ENCODE measurements at regions not wholly inside any gene's neighbourhood (a gene's known extent, or its start where the extent isn't known, plus 50 kb on each side); places are given as distances from the start of the nearest gene placed in this dataset.

DNA sequence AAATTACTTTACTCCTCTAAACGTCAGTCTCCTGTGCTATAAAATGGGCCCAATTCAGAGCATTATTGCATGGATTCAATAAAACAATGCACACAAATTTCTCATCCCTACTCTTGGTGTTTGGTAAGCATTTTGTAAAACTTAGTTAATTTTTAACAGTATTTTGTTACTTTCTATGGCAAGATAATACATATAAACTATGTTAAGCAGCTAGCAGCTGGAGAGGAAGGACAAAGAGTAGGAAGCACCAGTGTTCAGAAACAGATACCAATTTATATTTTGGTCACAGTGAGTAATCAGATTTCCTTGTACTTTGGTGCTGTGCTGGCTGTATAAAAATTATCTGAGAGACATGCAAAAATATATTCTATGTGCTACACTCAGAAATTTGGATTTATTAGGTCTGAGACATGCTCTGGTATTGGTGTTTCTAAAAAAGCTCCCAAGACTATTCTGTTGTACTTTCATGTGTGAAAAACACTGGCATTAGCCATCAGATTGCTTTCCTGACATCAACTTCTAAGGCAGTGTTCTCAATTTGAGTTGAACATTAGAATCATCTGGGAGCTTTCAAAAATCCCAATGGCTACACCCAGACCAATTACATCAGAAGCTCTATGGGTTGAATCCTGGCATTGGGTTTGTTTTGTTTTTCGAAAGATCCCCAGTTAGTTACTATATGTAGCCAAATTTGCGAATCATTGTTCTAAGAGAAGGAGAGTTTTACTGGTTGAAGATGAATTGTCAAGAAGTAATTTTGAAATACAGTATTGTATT lies 100.3 kb upstream of the C1orf87 start:
- no peak overlapping the region for H3K27ac ChIP-seq
- WGBS, 4 donors = 87 to 91% (median 88%) methylated on average over 3 of the region's 3 CpGs
- no peaks in the 10 kb centered on the region for H3K4me1 ChIP-seq
- TF ChIP-seq POLR2A (IDR thresholded peaks at IDR 0.05) = no peak
- TF ChIP-seq, protein P1, sequence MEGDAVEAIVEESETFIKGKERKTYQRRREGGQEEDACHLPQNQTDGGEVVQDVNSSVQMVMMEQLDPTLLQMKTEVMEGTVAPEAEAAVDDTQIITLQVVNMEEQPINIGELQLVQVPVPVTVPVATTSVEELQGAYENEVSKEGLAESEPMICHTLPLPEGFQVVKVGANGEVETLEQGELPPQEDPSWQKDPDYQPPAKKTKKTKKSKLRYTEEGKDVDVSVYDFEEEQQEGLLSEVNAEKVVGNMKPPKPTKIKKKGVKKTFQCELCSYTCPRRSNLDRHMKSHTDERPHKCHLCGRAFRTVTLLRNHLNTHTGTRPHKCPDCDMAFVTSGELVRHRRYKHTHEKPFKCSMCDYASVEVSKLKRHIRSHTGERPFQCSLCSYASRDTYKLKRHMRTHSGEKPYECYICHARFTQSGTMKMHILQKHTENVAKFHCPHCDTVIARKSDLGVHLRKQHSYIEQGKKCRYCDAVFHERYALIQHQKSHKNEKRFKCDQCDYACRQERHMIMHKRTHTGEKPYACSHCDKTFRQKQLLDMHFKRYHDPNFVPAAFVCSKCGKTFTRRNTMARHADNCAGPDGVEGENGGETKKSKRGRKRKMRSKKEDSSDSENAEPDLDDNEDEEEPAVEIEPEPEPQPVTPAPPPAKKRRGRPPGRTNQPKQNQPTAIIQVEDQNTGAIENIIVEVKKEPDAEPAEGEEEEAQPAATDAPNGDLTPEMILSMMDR (IDR thresholded peaks at IDR 0.05) = no peak
- DNase-seq (no peak), ATAC-seq (no peak)
- intact Hi-C loops (cut with DNase I) = no loop called here
- peaks cover 0 to 2% (median 0%) of the 10 kb centered on the region in 12 donors for H3K9me3 ChIP-seq
- no peak overlapping the region for H3K4me3 ChIP-seq
- H3K36me3 ChIP-seq = no peaks in the 10 kb centered on the region
- H3K27me3 ChIP-seq = no peaks in the 10 kb centered on the region

DNA sequence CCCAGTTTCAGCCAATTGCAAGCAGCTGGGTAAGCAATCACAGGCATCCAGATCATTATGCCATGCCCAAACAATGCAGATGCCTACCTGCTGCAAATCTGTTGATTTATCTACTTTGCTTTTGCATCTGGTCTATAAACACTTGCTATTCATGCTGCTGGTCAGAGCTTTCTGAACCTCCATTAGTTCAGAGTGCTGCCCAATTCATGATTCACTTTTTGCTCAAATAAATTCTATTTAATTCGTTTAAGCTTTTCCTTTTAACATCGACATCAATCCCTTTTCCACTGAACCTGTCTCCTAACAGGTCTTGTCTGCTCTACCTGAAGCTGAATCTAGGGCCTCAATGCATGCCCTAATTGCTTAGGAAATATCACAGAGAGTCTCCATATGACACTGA lies 99.4 kb upstream of the C1orf87 start:
- 92 to 99% (median 96%) methylated on average over 2 of the region's 2 CpGs for WGBS, 4 donors
- DNase-seq (no peak), ATAC-seq (no peak)
- Histone ChIP-seq H3K27ac (no peak overlapping the region), H3K4me3 (no peak overlapping the region), H3K9me3 (peaks cover 0 to 2% (median 0%) of the 10 kb centered on the region in 12 donors), H3K27me3 (no peaks in the 10 kb centered on the region), H3K36me3 (no peaks in the 10 kb centered on the region), H3K4me1 (no peaks in the 10 kb centered on the region)
- TF ChIP-seq POLR2A (IDR thresholded peaks at IDR 0.05) = no peak
- TF ChIP-seq, protein P1 (IDR thresholded peaks at IDR 0.05) = no peak
- intact Hi-C loops (cut with DNase I) = no loop called here

GRCh38 chr1:60171801-60172200 lies 98.2 kb upstream of the C1orf87 start:
- no peak for TF ChIP-seq POLR2A (IDR thresholded peaks at IDR 0.05)
- TF ChIP-seq, protein P1 (IDR thresholded peaks at IDR 0.05) = no peak
- ATAC-seq (no peak), DNase-seq (no peak)
- no peaks in the 10 kb centered on the region for H3K36me3 ChIP-seq
- intact Hi-C loops (cut with DNase I) = no loop called here
- H3K27me3 ChIP-seq = no peaks in the 10 kb centered on the region
- WGBS, 4 donors = 58 to 71% (median 68%) methylated on average over 4 of the region's 4 CpGs
- H3K27ac ChIP-seq = no peak overlapping the region
- no peak overlapping the region for H3K4me3 ChIP-seq
- peaks cover 0 to 2% (median 0%) of the 10 kb centered on the region in 12 donors for H3K9me3 ChIP-seq
- no peaks in the 10 kb centered on the region for H3K4me1 ChIP-seq

DNA sequence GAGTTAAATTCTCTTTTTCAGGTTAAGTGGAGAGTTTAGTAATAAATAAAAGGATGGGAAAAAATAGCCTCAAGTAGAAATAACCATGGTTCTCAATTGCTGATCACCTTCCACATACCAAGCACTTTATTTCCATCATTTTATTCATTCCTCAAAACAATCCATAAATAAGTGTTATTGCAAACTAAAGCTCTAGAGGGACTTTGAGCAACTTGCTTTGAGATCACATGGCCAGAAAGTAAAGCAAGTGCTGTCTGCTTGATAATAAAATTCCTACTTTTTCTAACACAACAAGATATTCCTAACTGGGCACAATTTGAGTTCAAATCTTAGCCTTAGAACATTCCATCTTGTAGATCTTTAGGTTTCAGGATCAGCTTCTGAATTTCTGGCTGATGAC lies 97.1 kb upstream of the C1orf87 start:
- no peak for ATAC-seq
- H3K4me1 ChIP-seq = no peaks in the 10 kb centered on the region
- H3K27me3 ChIP-seq = no peaks in the 10 kb centered on the region

GRCh38 chr1:60169206-60169605 lies 95.6 kb upstream of the C1orf87 start:
- Histone ChIP-seq H3K9me3 (peaks cover 0 to 2% (median 0%) of the 10 kb centered on the region in 12 donors), H3K4me1 (no peaks in the 10 kb centered on the region), H3K27me3 (peaks cover 0 to 2% (median 0%) of the 10 kb centered on the region in 9 donors), H3K4me3 (no peak overlapping the region), H3K36me3 (no peaks in the 10 kb centered on the region), H3K27ac (no peak overlapping the region)
- WGBS, 4 donors = 76 to 93% (median 81%) methylated on average over 2 of the region's 2 CpGs
- no peak for ATAC-seq
- intact Hi-C loops (cut with DNase I) = no loop called here
- TF ChIP-seq POLR2A (IDR thresholded peaks at IDR 0.05) = no peak
- TF ChIP-seq, protein P1 (IDR thresholded peaks at IDR 0.05) = no peak
- no peak for DNase-seq

More for the DNA sequence above, 97.1 kb upstream of the C1orf87 start:
- Histone ChIP-seq H3K36me3 (no peaks in the 10 kb centered on the region), H3K27ac (no peak overlapping the region), H3K9me3 (peaks cover 0 to 2% (median 0%) of the 10 kb centered on the region in 12 donors), H3K4me3 (no peak overlapping the region)
- TF ChIP-seq POLR2A (IDR thresholded peaks at IDR 0.05) = no peak
- DNase-seq = no peak
- intact Hi-C loops (cut with DNase I) = no loop called here
